Mammary epithelial cell (primary cell): ENCODE measurements at regions not wholly inside any gene's neighbourhood (a gene's known extent, or its start where the extent isn't known, plus 50 kb on each side); places are given as distances from the start of the nearest gene placed in this dataset.

Experiments used
- EZH2 ChIP-seq: IDR thresholded peaks from 2 replicates; pipeline ENCODE4 v1.6.1; 2012; ENCODE audit warnings: low read length, inconsistent platforms, borderline replicate concordance
- TF ChIP-seq, protein P1 (sequence below), 2 donors: IDR thresholded peaks in 1 of 2; conservative IDR thresholded peaks in 1 of 2; 2 replicates each; pipeline ENCODE4 v1.5.1; 2011 to 2012; ENCODE audit warnings: inconsistent platforms in 2 of 2, low read length in 2 of 2, mild to moderate bottlenecking in 2 of 2, control low read depth in 1 of 2, low read depth in 1 of 2; ENCODE audit not compliant: insufficient read depth in 1 of 2; ENCODE audit errors: extremely low read depth in 1 of 2

DNA sequence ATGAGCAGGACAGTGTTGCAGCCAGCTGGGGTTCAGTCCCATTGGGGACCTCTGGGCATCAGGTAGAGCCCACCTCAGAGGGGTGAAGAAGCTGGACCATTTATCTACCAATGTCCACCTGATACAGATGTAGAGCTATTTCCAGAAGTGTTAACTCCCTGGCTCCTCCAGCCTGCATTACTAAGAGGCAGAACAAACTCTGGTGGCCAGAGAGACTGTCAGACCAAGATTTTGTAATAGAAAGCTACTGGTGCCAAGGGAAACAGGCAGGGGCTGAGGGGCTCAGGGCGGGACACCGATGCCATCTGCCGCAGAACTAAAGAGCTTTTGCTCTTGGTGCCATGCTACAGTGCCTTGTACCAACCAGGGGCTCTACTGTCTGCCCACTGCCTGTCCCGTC, 268.2 kb upstream of the HABP2 start:
- TF ChIP-seq, protein P1, sequence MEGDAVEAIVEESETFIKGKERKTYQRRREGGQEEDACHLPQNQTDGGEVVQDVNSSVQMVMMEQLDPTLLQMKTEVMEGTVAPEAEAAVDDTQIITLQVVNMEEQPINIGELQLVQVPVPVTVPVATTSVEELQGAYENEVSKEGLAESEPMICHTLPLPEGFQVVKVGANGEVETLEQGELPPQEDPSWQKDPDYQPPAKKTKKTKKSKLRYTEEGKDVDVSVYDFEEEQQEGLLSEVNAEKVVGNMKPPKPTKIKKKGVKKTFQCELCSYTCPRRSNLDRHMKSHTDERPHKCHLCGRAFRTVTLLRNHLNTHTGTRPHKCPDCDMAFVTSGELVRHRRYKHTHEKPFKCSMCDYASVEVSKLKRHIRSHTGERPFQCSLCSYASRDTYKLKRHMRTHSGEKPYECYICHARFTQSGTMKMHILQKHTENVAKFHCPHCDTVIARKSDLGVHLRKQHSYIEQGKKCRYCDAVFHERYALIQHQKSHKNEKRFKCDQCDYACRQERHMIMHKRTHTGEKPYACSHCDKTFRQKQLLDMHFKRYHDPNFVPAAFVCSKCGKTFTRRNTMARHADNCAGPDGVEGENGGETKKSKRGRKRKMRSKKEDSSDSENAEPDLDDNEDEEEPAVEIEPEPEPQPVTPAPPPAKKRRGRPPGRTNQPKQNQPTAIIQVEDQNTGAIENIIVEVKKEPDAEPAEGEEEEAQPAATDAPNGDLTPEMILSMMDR (conservative IDR thresholded peaks at IDR 0.05 in 1 of 2, IDR thresholded peaks at IDR 0.05 in 1 of 2; ENCODE audit: extremely low read depth in 1 of 2, insufficient read depth in 1 of 2, low read depth in 1 of 2, low read length in 2 of 2): no peak
- TF ChIP-seq EZH2: no peak
